Left lung (tissue), 4 donors: ENCODE measurements at regions not wholly inside any gene's neighbourhood (a gene's known extent, or its start where the extent isn't known, plus 50 kb on each side); places are given as distances from the start of the nearest gene placed in this dataset.

ENCODE experiments used
- ATAC-seq: fragments of 200-7000 bp; cut with Tn5 transposase; one replicate; pipeline ENCODE4 v1.9.1; 2020; ENCODE audit warnings: moderate library complexity
- DNase-seq, 4 donors: peaks; one replicate each; pipeline ENCODE4 v3.0.0-alpha.2; 2013 to 2020
- H3K27ac ChIP-seq, 2 donors: fragments of 200-600 bp; sonication (generic) in 1 of 2; one replicate each; pipeline versions ENCODE4 v1.5.0 to v1.8.0; 2020 to 2021
- H3K27me3 ChIP-seq, 2 donors: fragments of 200-600 bp; sonication (generic) in 1 of 2; one replicate each; pipeline versions ENCODE4 v1.5.0 to v1.8.0; 2020 to 2021
- H3K36me3 ChIP-seq, 2 donors: fragments of 200-600 bp; sonication (generic) in 1 of 2; one replicate each; pipeline versions ENCODE4 v1.5.0 to v1.8.0; 2020 to 2021
- H3K4me1 ChIP-seq, 2 donors: fragments of 200-600 bp; one replicate each; pipeline ENCODE4 v1.8.0; 2021
- H3K4me3 ChIP-seq, 2 donors: fragments of 200-600 bp; sonication (generic) in 1 of 2; one replicate each; pipeline versions ENCODE4 v1.5.0 to v1.8.0; 2020 to 2021; ENCODE audit warnings: mild to moderate bottlenecking in 1 of 2
- H3K9me3 ChIP-seq, 2 donors: fragments of 200-600 bp; sonication (generic) in 1 of 2; one replicate each; pipeline versions ENCODE4 v1.5.0 to v1.8.0; 2020 to 2021
- CTCF ChIP-seq, 2 donors: fragments of 200-600 bp; sonication (generic) in 1 of 2; IDR thresholded peaks; one replicate each; pipeline versions ENCODE4 v1.5.0 to v1.8.0; 2021; ENCODE audit warnings: antibody characterized with exemption in 2 of 2
- intact Hi-C, 2 donors: fragments of 100-400 bp; cut with DNase I; formaldehyde crosslinking; loops; one replicate each; pipeline versions ENCODE4 v1.11.2 to v1.14.2; 2022
- donor health status: DM: no; HTN: yes; CAD: no.
- donor health status: DM: no; HTN: no; CAD: no.

DNA sequence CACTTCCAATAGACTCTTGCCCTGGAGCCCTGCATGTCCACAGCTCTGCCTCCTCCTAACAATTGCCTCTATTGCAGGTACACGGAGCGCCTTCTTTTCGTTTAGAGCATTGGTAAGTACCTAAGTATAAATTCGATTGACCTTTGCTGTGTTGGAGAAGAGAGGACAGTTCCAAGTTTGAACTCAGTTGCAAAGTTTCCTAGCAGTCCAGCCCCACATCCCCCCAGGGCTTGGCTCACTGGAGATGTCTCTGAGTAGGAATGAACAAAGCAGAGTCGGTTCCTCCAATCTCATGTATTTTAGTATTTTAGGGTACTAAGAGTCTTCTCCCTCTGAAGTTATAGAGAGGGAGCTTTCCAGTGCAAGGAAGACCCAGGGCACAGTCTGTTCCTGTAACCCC lies 238.9 kb upstream of the AJAP1 start:
- Histone ChIP-seq H3K27ac (no peak overlapping the region), H3K4me3 (no peak overlapping the region), H3K4me1 (no peaks in the 10 kb centered on the region), H3K27me3 (peaks cover 0 to 5% of the 10 kb centered on the region in 2 donors), H3K9me3 (peaks cover 0 to 22% of the 10 kb centered on the region in 2 donors), H3K36me3 (no peaks in the 10 kb centered on the region)
- no peak for TF ChIP-seq CTCF (IDR thresholded peaks at IDR 0.05)
- ATAC-seq (no peak), DNase-seq (no peak)
- intact Hi-C loops, result no loop called here

DNA sequence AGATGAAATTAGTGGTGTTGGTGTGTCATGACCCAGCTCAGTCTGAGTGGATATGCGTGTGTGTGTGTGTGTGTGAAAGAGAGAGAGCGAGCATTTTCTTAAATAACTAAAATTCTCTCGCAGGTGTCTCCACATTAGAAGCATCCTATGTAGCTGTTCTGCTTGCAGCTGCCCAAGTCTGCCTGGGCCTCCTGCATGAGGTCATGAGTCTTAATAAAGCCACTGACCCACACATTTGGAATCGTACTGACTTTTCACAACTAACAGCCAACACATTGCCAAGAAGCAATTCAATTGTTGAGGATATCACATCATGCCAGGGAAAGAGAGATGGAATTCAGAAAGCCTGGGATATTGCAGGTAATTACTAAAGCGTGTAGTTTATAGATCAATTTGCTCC lies 238.2 kb upstream of the AJAP1 start:
- H3K4me1 ChIP-seq, result no peaks in the 10 kb centered on the region
- no peak for TF ChIP-seq CTCF (IDR thresholded peaks at IDR 0.05)
- H3K4me3 ChIP-seq, result no peak overlapping the region
- no peak overlapping the region for H3K27ac ChIP-seq
- ATAC-seq (no peak), DNase-seq (no peak)
- peaks cover 0 to 27% of the 10 kb centered on the region in 2 donors for H3K9me3 ChIP-seq
- intact Hi-C loops, result no loop called here
- no peaks in the 10 kb centered on the region for H3K36me3 ChIP-seq
- peaks cover 0 to 13% of the 10 kb centered on the region in 2 donors for H3K27me3 ChIP-seq

GRCh38 chr1:4418021-4418420 lies 236.4 kb upstream of the AJAP1 start:
- Histone ChIP-seq H3K27ac (no peak overlapping the region), H3K9me3 (peaks cover 0 to 28% of the 10 kb centered on the region in 2 donors), H3K27me3 (peaks cover 0 to 18% of the 10 kb centered on the region in 2 donors), H3K4me1 (no peaks in the 10 kb centered on the region), H3K4me3 (no peak overlapping the region), H3K36me3 (no peaks in the 10 kb centered on the region)
- no peak for DNase-seq
- TF ChIP-seq CTCF (IDR thresholded peaks at IDR 0.05), result no peak
- no peak for ATAC-seq
- intact Hi-C loops, result no loop called here

DNA sequence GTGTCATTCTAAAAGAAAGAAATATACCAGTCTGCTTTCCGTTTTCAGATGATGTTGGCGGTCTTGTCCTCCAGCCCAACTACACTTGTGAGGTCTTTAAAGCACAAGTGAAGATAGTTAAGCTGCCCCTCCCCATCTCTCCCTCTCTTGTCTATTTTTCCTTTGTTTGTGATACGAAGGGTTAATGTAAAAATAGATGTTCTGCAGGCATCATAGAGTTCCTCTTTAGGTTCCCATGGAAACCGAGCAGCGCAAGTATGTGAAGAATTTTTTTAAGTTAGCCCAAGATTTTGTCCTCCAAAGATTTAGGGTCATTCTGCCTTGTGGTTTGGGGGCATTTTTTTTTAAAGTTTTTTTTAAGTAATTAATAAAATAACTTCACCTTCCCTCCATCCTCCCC lies 232.4 kb upstream of the AJAP1 start:
- Histone ChIP-seq H3K27me3 (peaks cover 0 to 18% of the 10 kb centered on the region in 2 donors), H3K4me3 (no peak overlapping the region), H3K27ac (no peak overlapping the region), H3K4me1 (no peaks in the 10 kb centered on the region), H3K36me3 (no peaks in the 10 kb centered on the region), H3K9me3 (peaks cover 0 to 15% of the 10 kb centered on the region in 2 donors)
- ATAC-seq (no peak), DNase-seq (peak in 1 of 4 donors; percentile 1)
- intact Hi-C loops, result no loop called here
- TF ChIP-seq CTCF (IDR thresholded peaks at IDR 0.05), result no peak

DNA sequence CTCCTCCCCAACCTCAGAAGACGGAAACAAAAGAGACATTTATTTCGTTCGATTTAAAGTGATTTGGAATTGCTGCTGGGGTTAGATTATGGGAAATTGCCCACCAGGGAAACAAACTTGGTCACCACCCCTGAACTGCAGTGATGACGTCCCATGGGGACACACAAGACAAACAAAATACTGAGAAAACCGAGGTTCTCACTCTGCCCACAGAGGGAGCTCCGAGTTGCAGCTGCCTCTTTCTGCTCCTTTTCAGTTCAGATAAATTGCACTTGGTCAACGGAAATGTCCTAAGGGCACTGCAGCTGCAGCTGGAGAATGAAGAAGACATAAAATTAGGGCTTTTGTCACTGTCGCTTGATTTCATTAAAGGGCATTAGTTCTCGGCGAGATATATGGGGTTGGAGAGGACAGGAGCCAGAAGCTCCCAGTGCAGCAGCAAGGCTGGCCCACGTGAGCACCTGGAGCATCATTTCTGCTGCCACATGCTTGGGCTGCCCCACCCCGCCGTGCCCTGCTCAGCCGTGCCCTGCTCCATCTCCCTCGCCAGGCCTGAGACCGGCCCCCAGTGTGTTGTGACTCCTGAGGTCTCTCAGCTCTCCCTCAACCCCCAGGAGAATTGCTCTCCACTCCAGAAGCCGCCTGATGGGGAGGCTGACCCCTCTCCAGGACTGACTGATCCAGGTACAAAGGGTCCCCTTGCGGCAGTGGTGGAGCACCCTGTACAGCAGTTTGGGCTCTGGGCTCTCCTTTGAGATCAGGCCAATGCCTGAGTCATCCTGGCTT lies 231.7 kb upstream of the AJAP1 start:
- H3K9me3 ChIP-seq, result peaks cover 0 to 15% of the 10 kb centered on the region in 2 donors
- peaks cover 0 to 18% of the 10 kb centered on the region in 2 donors for H3K27me3 ChIP-seq
- H3K4me3 ChIP-seq, result no peak overlapping the region
- intact Hi-C loops, result no loop called here
- DNase-seq (peak in 1 of 4 donors; percentile 6), ATAC-seq (no peak)
- no peak overlapping the region for H3K27ac ChIP-seq
- TF ChIP-seq CTCF (IDR thresholded peaks at IDR 0.05), result no peak
- H3K36me3 ChIP-seq, result no peaks in the 10 kb centered on the region
- H3K4me1 ChIP-seq, result no peaks in the 10 kb centered on the region
